Endodermal cell (in vitro differentiated cells): ENCODE measurements at regions not wholly inside any gene's neighbourhood (a gene's known extent, or its start where the extent isn't known, plus 50 kb on each side); places are given as distances from the start of the nearest gene placed in this dataset.

Source experiments
- DNase-seq: peaks from one replicate; pipeline ENCODE4 v3.0.0-alpha.2; 2017
- H3K27ac ChIP-seq: 2 replicates; pipeline ENCODE4 v1.5.1; 2013; ENCODE audit warnings: mild to moderate bottlenecking, low read depth, low read length, moderate library complexity
- H3K27me3 ChIP-seq: 2 replicates; pipeline ENCODE4 v1.6.1; 2013; ENCODE audit warnings: mild to moderate bottlenecking, low read length, moderate library complexity; ENCODE audit not compliant: insufficient read depth, control insufficient read depth, poor library complexity, severe bottlenecking
- H3K36me3 ChIP-seq: 2 replicates; pipeline ENCODE4 v1.7.0; 2013; ENCODE audit warnings: mild to moderate bottlenecking, low read length, moderate library complexity; ENCODE audit not compliant: control insufficient read depth, insufficient read depth
- H3K4me1 ChIP-seq: one replicate; pipeline ENCODE4 v1.7.0; 2013; ENCODE audit warnings: low read length; ENCODE audit not compliant: control insufficient read depth, insufficient read depth
- H3K4me3 ChIP-seq: 2 replicates; pipeline ENCODE4 v1.5.1; 2013; ENCODE audit warnings: mild to moderate bottlenecking, low read length, moderate library complexity
- H3K9ac ChIP-seq: 2 replicates; pipeline ENCODE4 v1.6.1; 2013; ENCODE audit warnings: mild to moderate bottlenecking, low read length, moderate library complexity; ENCODE audit not compliant: poor library complexity, severe bottlenecking; ENCODE audit errors: extremely low read depth
- H3K9me3 ChIP-seq: 2 replicates; pipeline ENCODE4 v1.6.1; 2013; ENCODE audit warnings: mild to moderate bottlenecking, low read length, moderate library complexity; ENCODE audit not compliant: control insufficient read depth
- H3K27ac Mint-ChIP-seq: 2 replicates; pipeline ENCODE4 v1.8.0; 2020; ENCODE audit warnings: mixed read lengths
- H3K27me3 Mint-ChIP-seq: 2 replicates; pipeline ENCODE4 v1.8.0; 2021; ENCODE audit warnings: mild to moderate bottlenecking, mixed read lengths; ENCODE audit not compliant: insufficient read depth
- H3K36me3 Mint-ChIP-seq: 2 replicates; pipeline ENCODE4 v1.8.0; 2020; ENCODE audit warnings: low read depth, mixed read lengths
- H3K4me1 Mint-ChIP-seq: 2 replicates; pipeline ENCODE4 v1.8.0; 2020; ENCODE audit warnings: mixed read lengths
- H3K4me3 Mint-ChIP-seq: 2 replicates; pipeline ENCODE4 v1.8.0; 2020; ENCODE audit warnings: mild to moderate bottlenecking, moderate library complexity, mixed read lengths
- H3K9me3 Mint-ChIP-seq: 2 replicates; pipeline ENCODE4 v1.8.0; 2020; ENCODE audit warnings: mild to moderate bottlenecking, mixed read lengths
- WGBS, 2 experiments: methylation state at CpG; one replicate each; pipeline versions ENCODE4 v1.1.5 to v1.1.7; 2013; ENCODE audit warnings: missing lambda C conversion rate in 2 of 2, mixed read lengths in 1 of 2; ENCODE audit not compliant: insufficient coverage in 1 of 2, insufficient read length in 1 of 2; 5-methylcytosine and 5-hydroxymethylcytosine counted together
- TF ChIP-seq, protein P1 (sequence below): fragments of 200-600 bp; sonication (generic); conservative IDR thresholded peaks from 2 replicates; pipeline ENCODE4 v1.5.0; 2021; ENCODE audit warnings: antibody characterized with exemption, mild to moderate bottlenecking

DNA sequence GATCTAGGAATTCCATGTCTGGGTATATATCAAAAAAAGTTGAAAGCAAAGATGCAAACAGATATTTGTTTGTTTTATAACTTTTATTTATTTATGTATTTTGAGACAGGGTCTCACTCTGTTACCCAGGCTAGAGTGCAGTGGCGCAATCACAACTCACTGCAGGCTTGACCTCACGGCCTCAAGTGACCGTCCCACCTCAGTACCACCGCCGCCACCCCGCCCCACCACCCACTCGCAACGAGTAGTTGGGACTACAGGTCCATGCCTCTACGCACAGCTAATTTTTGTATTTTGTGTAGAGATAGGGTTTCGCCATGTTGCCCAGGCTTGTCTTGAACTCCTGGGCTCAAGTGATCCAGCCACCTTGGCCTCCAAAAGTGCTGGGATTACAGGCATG is 66.5 kb upstream of the KTN1 start:
- DNase-seq: no peak
- Mint-ChIP-seq H3K27me3 (no peaks in the 10 kb centered on the region), H3K4me1 (peaks cover 2% of the 10 kb centered on the region), H3K4me3 (no peak overlapping the region), H3K36me3 (no peaks in the 10 kb centered on the region), H3K27ac (no peak overlapping the region), H3K9me3 (peaks cover 13% of the 10 kb centered on the region)
- Histone ChIP-seq H3K9me3 (peaks cover 11% of the 10 kb centered on the region), H3K36me3 (no peaks in the 10 kb centered on the region), H3K27ac (no peak overlapping the region), H3K4me3 (no peak overlapping the region), H3K9ac (no peak overlapping the region), H3K4me1 (no peaks in the 10 kb centered on the region), H3K27me3 (no peaks in the 10 kb centered on the region)
- TF ChIP-seq, protein P1, sequence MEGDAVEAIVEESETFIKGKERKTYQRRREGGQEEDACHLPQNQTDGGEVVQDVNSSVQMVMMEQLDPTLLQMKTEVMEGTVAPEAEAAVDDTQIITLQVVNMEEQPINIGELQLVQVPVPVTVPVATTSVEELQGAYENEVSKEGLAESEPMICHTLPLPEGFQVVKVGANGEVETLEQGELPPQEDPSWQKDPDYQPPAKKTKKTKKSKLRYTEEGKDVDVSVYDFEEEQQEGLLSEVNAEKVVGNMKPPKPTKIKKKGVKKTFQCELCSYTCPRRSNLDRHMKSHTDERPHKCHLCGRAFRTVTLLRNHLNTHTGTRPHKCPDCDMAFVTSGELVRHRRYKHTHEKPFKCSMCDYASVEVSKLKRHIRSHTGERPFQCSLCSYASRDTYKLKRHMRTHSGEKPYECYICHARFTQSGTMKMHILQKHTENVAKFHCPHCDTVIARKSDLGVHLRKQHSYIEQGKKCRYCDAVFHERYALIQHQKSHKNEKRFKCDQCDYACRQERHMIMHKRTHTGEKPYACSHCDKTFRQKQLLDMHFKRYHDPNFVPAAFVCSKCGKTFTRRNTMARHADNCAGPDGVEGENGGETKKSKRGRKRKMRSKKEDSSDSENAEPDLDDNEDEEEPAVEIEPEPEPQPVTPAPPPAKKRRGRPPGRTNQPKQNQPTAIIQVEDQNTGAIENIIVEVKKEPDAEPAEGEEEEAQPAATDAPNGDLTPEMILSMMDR: no peak
- WGBS, 2 experiments: 91 to 95% methylated on average over 7 to 10 of the region's 10 CpGs

DNA sequence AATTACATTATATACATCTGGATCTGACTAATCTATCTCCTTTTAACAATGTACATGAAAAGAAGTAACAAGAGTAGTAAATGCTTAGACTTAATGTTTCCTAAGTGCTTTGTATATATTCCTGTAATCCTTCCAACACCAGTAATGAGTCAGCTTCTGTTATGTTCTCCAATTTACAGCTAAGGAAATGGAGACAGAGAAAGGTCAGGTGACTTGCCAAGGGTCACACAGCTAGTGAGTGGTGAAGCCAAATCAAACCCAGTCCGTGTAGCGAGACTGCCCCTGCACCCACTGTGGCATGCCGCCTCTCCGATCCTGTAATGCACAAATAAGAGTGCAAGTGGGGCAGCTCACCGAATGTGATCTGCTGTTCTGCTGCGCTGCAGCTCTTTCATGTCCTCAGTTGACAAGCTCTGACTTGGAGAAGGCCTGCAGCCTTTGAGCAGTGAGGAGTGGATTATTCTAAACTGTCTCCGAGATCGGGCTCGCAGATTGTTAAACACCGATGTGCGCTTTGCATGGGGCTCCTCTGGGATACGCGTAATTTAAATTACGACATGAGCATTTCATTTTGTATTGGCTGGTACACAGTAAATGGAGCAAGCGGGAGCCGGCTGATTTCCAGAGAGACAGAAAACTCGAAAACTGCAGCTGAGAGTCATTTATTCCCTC is 65.1 kb upstream of the KTN1 start:
- Mint-ChIP-seq H3K36me3 (no peaks in the 10 kb centered on the region), H3K27me3 (no peaks in the 10 kb centered on the region), H3K9me3 (peaks cover 13% of the 10 kb centered on the region), H3K27ac (no peak overlapping the region), H3K4me3 (no peak overlapping the region), H3K4me1 (peaks cover 2% of the 10 kb centered on the region)
- Histone ChIP-seq H3K36me3 (no peaks in the 10 kb centered on the region), H3K27me3 (no peaks in the 10 kb centered on the region), H3K4me3 (no peak overlapping the region), H3K4me1 (no peaks in the 10 kb centered on the region), H3K9me3 (peaks cover 11% of the 10 kb centered on the region), H3K9ac (no peak overlapping the region), H3K27ac (no peak overlapping the region)
- WGBS, 2 experiments: 90 to 95% methylated on average over 13 to 17 of the region's 17 CpGs
- DNase-seq: no peak
- TF ChIP-seq, protein P1: no peak

DNA sequence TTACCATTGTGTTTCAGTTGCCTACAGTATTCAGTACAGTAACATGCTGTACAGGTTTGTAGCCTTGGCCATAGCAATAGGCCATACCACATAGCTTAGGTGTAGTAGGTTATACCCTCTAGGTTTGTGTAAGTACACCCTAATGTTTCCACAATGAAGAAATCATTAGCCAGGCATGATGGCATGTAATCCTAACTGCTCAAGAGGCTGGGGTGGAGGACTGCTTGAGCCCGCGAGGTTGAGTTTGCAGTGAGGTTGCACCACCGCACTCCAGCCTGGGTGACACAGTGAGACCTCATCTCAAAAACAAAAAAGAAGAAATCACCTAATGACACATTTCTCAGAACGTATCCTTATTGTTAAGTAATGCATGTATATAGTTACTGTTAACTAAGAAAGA is 63.2 kb upstream of the KTN1 start:
- H3K4me3 Mint-ChIP-seq: no peak overlapping the region
- Histone ChIP-seq H3K9ac (no peak overlapping the region), H3K36me3 (no peaks in the 10 kb centered on the region), H3K9me3 (no peaks in the 10 kb centered on the region), H3K27ac (no peak overlapping the region), H3K4me3 (no peak overlapping the region), H3K4me1 (no peaks in the 10 kb centered on the region), H3K27me3 (no peaks in the 10 kb centered on the region)
- no peak overlapping the region for H3K27ac Mint-ChIP-seq
- H3K4me1 Mint-ChIP-seq: no peaks in the 10 kb centered on the region
- DNase-seq: no peak
- TF ChIP-seq, protein P1: no peak
- 83 to 97% methylated on average over 2 to 3 of the region's 4 CpGs for WGBS, 2 experiments
- H3K9me3 Mint-ChIP-seq: no peaks in the 10 kb centered on the region
- H3K27me3 Mint-ChIP-seq: no peaks in the 10 kb centered on the region
- H3K36me3 Mint-ChIP-seq: no peaks in the 10 kb centered on the region
